Adrenal gland (tissue), 5 donors: ENCODE measurements at regions not wholly inside any gene's neighbourhood (a gene's known extent, or its start where the extent isn't known, plus 50 kb on each side); places are given as distances from the start of the nearest gene placed in this dataset.

ENCODE experiments used
- CTCF ChIP-seq, 6 experiments: fragments of 450-650 bp in 4 of 6; fragments of 200-600 bp in 2 of 6; sonication (generic) in 1 of 6; IDR thresholded peaks; 1 replicate in 5 of 6; 2 replicates in 1 of 6; pipeline versions ENCODE4 v1.5.1 to v1.8.0; 2016 to 2021; ENCODE audit warnings: antibody characterized with exemption in 6 of 6, mild to moderate bottlenecking in 2 of 6, moderate library complexity in 1 of 6
- POLR2A ChIP-seq, 2 donors: fragments of 450-650 bp; IDR thresholded peaks; one replicate each; pipeline ENCODE4 v1.6.1; 2017; ENCODE audit warnings: antibody characterized with exemption in 2 of 2, mild to moderate bottlenecking in 2 of 2, moderate library complexity in 1 of 2
- donor health status: DM: no; HTN: no; CAD: no.

DNA sequence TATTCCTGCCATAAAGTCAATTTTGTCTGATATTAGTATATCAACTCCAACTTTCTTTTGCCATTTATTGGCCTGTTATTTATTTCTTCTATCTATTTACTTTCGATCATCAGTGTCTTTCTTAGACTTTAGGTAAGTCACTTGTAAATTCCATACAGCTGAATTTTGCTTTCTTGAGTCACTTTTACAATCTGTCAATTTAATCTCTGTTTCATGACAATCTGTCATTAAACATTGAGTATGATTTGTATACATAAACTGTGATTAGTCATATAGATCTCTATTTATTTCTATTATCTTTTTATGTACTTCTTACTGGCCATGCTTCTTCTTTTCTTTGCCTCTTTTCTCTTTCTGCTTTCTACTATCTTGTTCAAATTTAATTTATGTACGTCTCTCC lies 160.1 kb downstream of the TMA16 start:
- no peak for TF ChIP-seq POLR2A (IDR thresholded peaks at IDR 0.05)
- no peak for TF ChIP-seq CTCF (IDR thresholded peaks at IDR 0.05)
